Ovary (tissue), 3 donors: ENCODE measurements at regions not wholly inside any gene's neighbourhood (a gene's known extent, or its start where the extent isn't known, plus 50 kb on each side); places are given as distances from the start of the nearest gene placed in this dataset.

Experiments
- CTCF ChIP-seq, 3 donors: fragments of 450-650 bp in 2 of 3; fragments of 200-600 bp in 1 of 3; IDR thresholded peaks; one replicate each; pipeline versions ENCODE4 v1.5.1 to v1.8.0; 2016 to 2022; ENCODE audit warnings: antibody characterized with exemption in 3 of 3, mild to moderate bottlenecking in 1 of 3
- POLR2A ChIP-seq: fragments of 450-650 bp; IDR thresholded peaks from one replicate; pipeline ENCODE4 v1.6.1; 2017; ENCODE audit warnings: antibody characterized with exemption, mild to moderate bottlenecking, moderate library complexity
- donor health status: DM: no; HTN: no; CAD: no.

- no peak for TF ChIP-seq POLR2A
- no peak for TF ChIP-seq CTCF (IDR thresholded peaks at IDR 0.05)
Observed at GRCh38 chr3:26535151-26535550, 87.4 kb upstream of the LRRC3B start.
